Kidney (tissue), 13 donors: ENCODE measurements at regions not wholly inside any gene's neighbourhood (a gene's known extent, or its start where the extent isn't known, plus 50 kb on each side); places are given as distances from the start of the nearest gene placed in this dataset.

Experiments
- DNase-seq, 5 donors: peaks; one replicate each; pipeline ENCODE4 v3.0.0-alpha.2; 2013 to 2020
- FAIRE-seq: peaks from 2 replicates; lab custom pipeline; 2012; peaks lifted over from hg19 to GRCh38; lab: Jason Lieb, UNC
- H3K27ac ChIP-seq, 2 donors: one replicate each; pipeline ENCODE4 v1.7.0; 2013; ENCODE audit warnings: low read depth in 2 of 2, low read length in 2 of 2, inconsistent platforms in 1 of 2
- H3K27me3 ChIP-seq: one replicate; pipeline ENCODE4 v1.7.1; 2013; ENCODE audit warnings: low read length, inconsistent platforms; ENCODE audit not compliant: control insufficient read depth, insufficient read depth
- H3K36me3 ChIP-seq, 3 donors: one replicate each; pipeline versions ENCODE4 v1.7.0 to v1.7.1; 2013; ENCODE audit warnings: low read length in 3 of 3, control low read depth in 1 of 3, inconsistent platforms in 1 of 3; ENCODE audit not compliant: insufficient read depth in 3 of 3, control insufficient read depth in 2 of 3
- H3K4me1 ChIP-seq, 3 donors: one replicate each; pipeline versions ENCODE4 v1.7.0 to v1.7.1; 2013; ENCODE audit warnings: low read length in 3 of 3, inconsistent platforms in 1 of 3, low read depth in 1 of 3; ENCODE audit not compliant: control insufficient read depth in 2 of 3, insufficient read depth in 2 of 3
- H3K4me3 ChIP-seq, 3 donors: one replicate each; pipeline versions ENCODE4 v1.7.0 to v1.8.1; 2013; ENCODE audit warnings: low read length in 3 of 3, control low read depth in 1 of 3, inconsistent platforms in 1 of 3
- H3K9ac ChIP-seq, 3 donors: one replicate each; pipeline versions ENCODE4 v1.7.0 to v1.7.1; 2013; ENCODE audit warnings: low read length in 3 of 3, control low read depth in 1 of 3, inconsistent platforms in 1 of 3
- H3K9me3 ChIP-seq, 3 donors: one replicate each; pipeline versions ENCODE4 v1.7.0 to v1.7.1; 2013; ENCODE audit warnings: low read length in 3 of 3, control low read depth in 1 of 3, inconsistent platforms in 1 of 3; ENCODE audit not compliant: control insufficient read depth in 2 of 3, insufficient read depth in 1 of 3
- intact Hi-C: fragments of 100-400 bp; cut with DNase I; formaldehyde crosslinking; loops from one replicate; pipeline ENCODE4 v1.11.1; 2022
- TF ChIP-seq, protein P1 (sequence below): IDR thresholded peaks from 3 replicates; pipeline ENCODE4 v1.5.1; 2012; ENCODE audit warnings: mild to moderate bottlenecking, moderate library complexity, borderline replicate concordance; ENCODE audit not compliant: insufficient read depth; ENCODE audit errors: extremely low read depth
- donor health status: control.
- donor health status: control.
- donor health status: control.
- donor health status: control.
- donor health status: control.
- donor health status: DM: yes; HTN: yes; CAD: no.
- donor health status: Normal renal cell carcinoma (clear cell type).

DNA sequence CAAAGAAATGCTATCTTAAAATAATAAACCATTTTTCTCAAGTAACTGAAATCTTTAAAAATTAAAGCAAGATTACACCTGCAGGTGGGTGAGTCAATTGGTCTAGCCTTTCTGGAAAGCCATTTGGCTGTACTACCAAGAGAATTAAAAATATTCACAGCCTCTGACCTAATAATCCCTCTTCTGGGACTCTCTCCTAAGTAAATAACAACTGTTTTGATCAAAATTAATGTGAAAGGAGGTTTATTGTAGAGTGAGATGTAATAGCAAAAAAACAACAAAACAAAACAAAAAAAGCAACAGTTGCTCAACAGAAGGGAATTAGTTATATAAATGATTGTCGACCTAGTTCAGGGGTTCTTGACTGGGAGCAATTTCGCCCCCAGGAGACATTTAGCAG lies 89.0 kb downstream of the GEMIN8 start:
- intact Hi-C loops, result no loop called here
- DNase-seq (peak in 1 of 5 donors; percentile 51), FAIRE-seq (peak; percentile 55)
- H3K4me1 ChIP-seq, result peaks cover 0 to 4% (median 0%) of the 10 kb centered on the region in 3 donors
- H3K9me3 ChIP-seq, result no peaks in the 10 kb centered on the region
- no peak overlapping the region for H3K4me3 ChIP-seq
- H3K27me3 ChIP-seq, result peaks cover 24% of the 10 kb centered on the region
- H3K36me3 ChIP-seq, result no peaks in the 10 kb centered on the region
- H3K27ac ChIP-seq, result no peak overlapping the region
- TF ChIP-seq, protein P1, sequence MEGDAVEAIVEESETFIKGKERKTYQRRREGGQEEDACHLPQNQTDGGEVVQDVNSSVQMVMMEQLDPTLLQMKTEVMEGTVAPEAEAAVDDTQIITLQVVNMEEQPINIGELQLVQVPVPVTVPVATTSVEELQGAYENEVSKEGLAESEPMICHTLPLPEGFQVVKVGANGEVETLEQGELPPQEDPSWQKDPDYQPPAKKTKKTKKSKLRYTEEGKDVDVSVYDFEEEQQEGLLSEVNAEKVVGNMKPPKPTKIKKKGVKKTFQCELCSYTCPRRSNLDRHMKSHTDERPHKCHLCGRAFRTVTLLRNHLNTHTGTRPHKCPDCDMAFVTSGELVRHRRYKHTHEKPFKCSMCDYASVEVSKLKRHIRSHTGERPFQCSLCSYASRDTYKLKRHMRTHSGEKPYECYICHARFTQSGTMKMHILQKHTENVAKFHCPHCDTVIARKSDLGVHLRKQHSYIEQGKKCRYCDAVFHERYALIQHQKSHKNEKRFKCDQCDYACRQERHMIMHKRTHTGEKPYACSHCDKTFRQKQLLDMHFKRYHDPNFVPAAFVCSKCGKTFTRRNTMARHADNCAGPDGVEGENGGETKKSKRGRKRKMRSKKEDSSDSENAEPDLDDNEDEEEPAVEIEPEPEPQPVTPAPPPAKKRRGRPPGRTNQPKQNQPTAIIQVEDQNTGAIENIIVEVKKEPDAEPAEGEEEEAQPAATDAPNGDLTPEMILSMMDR, result no peak
- H3K9ac ChIP-seq, result no peak overlapping the region

- Histone ChIP-seq H3K9me3 (no peaks in the 10 kb centered on the region), H3K27me3 (peaks cover 26% of the 10 kb centered on the region), H3K9ac (no peak overlapping the region), H3K4me1 (peaks cover 0 to 4% (median 0%) of the 10 kb centered on the region in 3 donors), H3K4me3 (no peak overlapping the region), H3K36me3 (no peaks in the 10 kb centered on the region), H3K27ac (no peak overlapping the region)
- intact Hi-C loops, result no loop called here
- no peak for FAIRE-seq
- TF ChIP-seq, protein P1, result no peak
- peak in 3 of 5 donors; percentile 21 to 74 (median 61) for DNase-seq
Measured at GRCh38 chrX:13939741-13940597, 89.7 kb downstream of the GEMIN8 start.

GRCh38 chrX:13938829-13939530 lies 90.7 kb downstream of the GEMIN8 start:
- Histone ChIP-seq H3K36me3 (no peaks in the 10 kb centered on the region), H3K4me3 (peak overlapping the region in 2 of 3 donors; percentile 7 to 41), H3K27ac (no peak overlapping the region), H3K4me1 (peaks cover 0 to 4% (median 0%) of the 10 kb centered on the region in 3 donors), H3K9ac (no peak overlapping the region), H3K9me3 (no peaks in the 10 kb centered on the region), H3K27me3 (peaks cover 28% of the 10 kb centered on the region)
- intact Hi-C loops, result no loop called here
- DNase-seq, result peak in 4 of 5 donors; percentile 14 to 52 (median 36)
- FAIRE-seq, result no peak
- TF ChIP-seq, protein P1, result no peak
